NCI-H82 (cell line): ENCODE measurements at regions not wholly inside any gene's neighbourhood (a gene's known extent, or its start where the extent isn't known, plus 50 kb on each side); places are given as distances from the start of the nearest gene placed in this dataset.

Source experiments
- DNase-seq: peaks from one replicate; lab custom pipeline; 2025; lab: John Stamatoyannopoulos, UW

GRCh38 chr9:85260275-85260845, 481.4 kb downstream of the AGTPBP1 start:
- DNase-seq: no peak

- peak; percentile 86 for DNase-seq
Measured at GRCh38 chr9:85258823-85259370, 482.9 kb downstream of the AGTPBP1 start.

- no peak for DNase-seq
Measured at GRCh38 chr9:85258236-85258635, 483.5 kb downstream of the AGTPBP1 start.

- no peak for DNase-seq
Measured at GRCh38 chr9:85249313-85249621, 492.5 kb downstream of the AGTPBP1 start.

GRCh38 chr9:85248514-85249312, 493.0 kb downstream of the AGTPBP1 start:
- no peak for DNase-seq

GRCh38 chr9:85246541-85246940, 495.2 kb downstream of the AGTPBP1 start:
- DNase-seq: no peak

GRCh38 chr9:85244856-85245255, 496.9 kb downstream of the AGTPBP1 start:
- no peak for DNase-seq

- no peak for DNase-seq
Measured at GRCh38 chr9:85243977-85244376, 497.8 kb downstream of the AGTPBP1 start.

GRCh38 chr9:85237478-85237877, 504.3 kb downstream of the AGTPBP1 start:
- DNase-seq: no peak

GRCh38 chr9:85230081-85230480, 511.7 kb downstream of the AGTPBP1 start:
- DNase-seq: no peak

GRCh38 chr9:85228111-85228855, 513.5 kb downstream of the AGTPBP1 start:
- DNase-seq: no peak

GRCh38 chr9:85225180-85225579, 516.6 kb downstream of the AGTPBP1 start:
- no peak for DNase-seq

- DNase-seq: no peak
Measured at GRCh38 chr9:85224729-85225128, 517.0 kb downstream of the AGTPBP1 start.

GRCh38 chr9:85224301-85224700, 517.5 kb downstream of the AGTPBP1 start:
- DNase-seq: no peak

- no peak for DNase-seq
Measured at GRCh38 chr9:85223506-85224125, 518.1 kb downstream of the AGTPBP1 start.

- no peak for DNase-seq
Measured at GRCh38 chr9:85216601-85217000, 525.2 kb downstream of the AGTPBP1 start.

GRCh38 chr9:85215961-85216360, 525.8 kb downstream of the AGTPBP1 start:
- no peak for DNase-seq

- no peak for DNase-seq
Measured at GRCh38 chr9:85215416-85215815, 526.3 kb downstream of the AGTPBP1 start.

GRCh38 chr9:85213650-85214607, 527.8 kb downstream of the AGTPBP1 start:
- DNase-seq: no peak

GRCh38 chr9:85212887-85213286, 528.9 kb downstream of the AGTPBP1 start:
- no peak for DNase-seq

GRCh38 chr9:85212209-85212608, 529.5 kb downstream of the AGTPBP1 start:
- DNase-seq: no peak
